HCEC 1CT (cell line): ENCODE measurements at regions not wholly inside any gene's neighbourhood (a gene's known extent, or its start where the extent isn't known, plus 50 kb on each side); places are given as distances from the start of the nearest gene placed in this dataset.

ENCODE experiments used
- DNase-seq: peaks from one replicate; pipeline ENCODE4 v3.0.0-alpha.2; 2017

DNA sequence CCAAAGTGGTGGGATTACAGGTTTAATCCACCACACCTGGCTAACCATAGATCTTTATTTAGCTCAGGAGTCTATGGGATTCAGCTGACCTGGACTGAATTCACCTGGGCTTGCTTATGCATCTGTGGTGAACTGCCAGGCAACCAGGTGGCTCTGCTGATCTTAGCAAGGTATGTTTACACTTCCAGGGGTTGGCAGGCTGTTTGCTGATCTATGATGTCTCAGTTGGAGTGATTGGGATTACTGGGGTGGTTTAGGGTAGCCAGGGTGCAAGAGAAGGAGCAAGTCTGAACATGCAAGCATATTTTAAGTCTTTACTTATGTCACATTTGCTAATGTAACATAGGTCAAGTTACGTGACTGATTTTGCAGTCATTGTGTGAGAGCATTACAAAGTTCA lies 63.6 kb upstream of the JAK2 start:
- DNase-seq = no peak

DNA sequence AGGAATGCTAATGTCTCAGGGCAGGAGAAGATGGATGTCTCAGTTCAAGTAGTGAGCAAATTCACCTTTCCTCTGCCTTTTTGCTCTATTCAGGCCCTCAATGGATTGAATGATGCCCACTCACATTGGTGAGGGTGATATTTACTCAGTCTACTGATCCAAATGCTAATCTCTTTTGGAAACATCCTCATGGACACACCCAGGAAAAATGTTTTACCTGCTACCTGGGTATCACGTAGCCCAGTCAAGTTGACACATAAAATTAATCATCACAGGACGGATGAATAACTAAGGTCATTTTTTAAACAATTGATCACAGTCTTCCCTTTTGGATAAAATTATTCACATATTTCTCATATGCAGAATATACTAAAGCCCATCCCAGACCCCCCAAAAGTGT lies 63.0 kb upstream of the JAK2 start:
- no peak for DNase-seq

DNA sequence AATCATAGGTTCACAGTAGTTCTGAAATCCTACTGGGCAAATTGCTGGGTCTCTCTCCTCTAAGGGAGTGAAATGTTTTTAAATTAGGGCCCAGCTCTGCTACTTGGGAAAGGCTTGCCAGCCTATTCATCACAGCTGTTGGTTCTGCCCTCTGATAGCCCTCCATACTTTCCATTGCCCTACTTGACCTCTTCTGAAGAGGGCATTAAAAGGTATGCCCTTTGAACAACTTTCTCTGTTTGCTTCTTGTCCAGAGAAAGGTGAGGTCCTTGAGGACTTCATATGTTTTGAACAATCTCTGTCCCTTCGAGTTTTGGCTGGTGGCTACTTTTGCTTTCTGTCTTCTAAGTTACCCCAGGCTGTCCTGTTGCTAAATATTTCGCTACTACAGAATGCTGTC lies 62.3 kb upstream of the JAK2 start:
- DNase-seq = no peak

DNA sequence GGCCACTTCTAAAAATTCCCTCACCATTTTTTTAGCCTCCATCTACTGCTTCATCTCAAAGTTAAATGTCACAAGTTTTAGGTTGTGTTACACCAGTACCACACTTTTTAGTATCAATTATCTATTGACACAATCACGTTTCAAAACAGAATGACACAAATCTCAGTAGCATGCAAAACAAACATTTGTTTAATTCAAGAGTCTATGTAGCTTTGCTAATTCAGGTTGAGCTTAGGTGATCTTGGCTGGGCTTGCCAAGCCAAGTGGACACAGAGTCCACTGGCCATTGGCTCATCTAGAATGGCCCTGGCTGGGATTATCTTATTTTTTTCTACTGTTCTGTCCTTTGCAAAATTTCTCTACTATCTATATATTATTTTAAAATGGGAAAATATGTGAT lies 61.9 kb upstream of the JAK2 start:
- DNase-seq = no peak

DNA sequence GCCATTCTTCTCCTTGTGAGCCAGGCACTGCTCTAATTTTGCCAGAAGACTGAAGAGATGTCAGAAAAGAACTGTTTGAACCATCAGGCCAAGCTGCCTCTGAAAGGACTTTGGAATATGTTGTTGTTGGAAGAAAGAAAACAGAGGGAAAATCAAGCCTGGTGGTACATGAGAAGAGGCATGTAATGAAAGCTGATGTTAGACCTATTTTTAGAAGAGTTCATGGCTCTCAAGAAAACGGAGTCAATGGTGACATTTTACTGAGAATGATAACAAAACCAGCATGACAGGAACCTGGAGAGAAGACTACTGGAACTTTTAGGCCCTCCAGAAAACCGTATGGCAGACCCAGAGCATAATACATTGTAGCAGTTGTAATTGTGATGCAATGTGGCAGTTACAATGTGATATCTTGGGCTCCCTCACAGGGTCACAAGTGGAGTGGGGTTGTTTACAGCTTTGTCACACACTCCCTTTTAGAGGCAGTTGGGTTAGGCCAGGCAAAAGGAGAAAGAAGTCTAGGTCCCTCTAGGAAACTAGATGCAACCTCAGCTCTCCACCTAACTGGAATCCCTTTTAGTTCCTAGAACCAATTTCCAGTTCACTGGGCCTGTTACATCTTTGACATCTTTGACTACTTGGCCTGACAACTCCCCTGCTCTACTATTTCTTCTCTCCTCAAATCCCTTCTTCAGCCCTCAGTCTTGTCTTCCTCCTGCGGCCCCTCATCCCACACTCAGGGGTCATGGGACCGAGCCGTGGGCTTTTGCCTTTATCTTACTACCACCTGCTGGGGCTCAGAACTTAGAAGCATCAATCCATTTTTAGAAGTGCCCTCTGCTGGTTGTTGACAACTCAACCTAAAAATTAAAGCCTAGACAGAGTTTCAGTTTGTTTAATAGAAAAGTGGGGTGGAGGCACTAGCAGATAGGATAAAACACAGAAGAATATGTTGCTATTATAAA lies 61.2 kb upstream of the JAK2 start:
- DNase-seq = peak; percentile 58

DNA sequence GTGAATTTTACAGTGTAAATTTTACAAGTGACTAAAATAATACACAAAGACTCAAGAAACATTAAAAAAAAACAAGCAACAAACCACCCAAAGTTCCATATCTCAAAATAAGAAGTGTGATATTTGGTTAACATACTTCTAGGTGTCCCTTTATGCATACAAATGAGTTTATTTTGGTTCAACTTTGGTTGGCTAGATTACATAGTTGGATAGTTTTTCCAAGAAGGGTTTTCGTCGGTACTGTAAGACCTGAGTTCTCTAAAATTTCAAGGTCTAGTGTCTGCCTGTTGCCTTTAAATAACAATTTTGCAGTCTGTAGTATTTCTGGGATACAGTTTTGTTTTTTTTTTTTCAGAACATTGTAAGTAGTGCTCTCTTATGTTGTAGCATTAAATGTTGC lies 58.8 kb upstream of the JAK2 start:
- no peak for DNase-seq

DNA sequence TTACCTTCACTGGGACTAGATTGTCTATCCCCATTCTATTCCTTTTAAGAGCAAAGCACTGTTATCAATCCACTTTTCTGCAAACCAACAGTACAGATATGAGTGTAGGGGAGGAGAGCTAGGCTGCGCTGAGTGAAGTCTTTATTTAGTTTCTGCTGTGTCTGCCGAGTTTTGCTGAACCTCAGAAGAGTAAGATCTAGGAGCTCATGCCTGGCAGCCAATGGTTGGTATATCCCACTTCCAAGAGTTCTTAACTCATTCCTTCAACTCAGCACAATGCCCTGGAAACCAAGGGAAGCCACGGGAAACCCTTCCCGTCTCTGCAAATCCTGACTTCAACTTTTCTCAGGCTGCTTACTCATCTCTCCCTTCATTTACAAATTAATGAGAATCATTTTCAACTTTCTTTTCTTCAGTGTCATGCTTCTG lies 58.0 kb upstream of the JAK2 start:
- DNase-seq = no peak

DNA sequence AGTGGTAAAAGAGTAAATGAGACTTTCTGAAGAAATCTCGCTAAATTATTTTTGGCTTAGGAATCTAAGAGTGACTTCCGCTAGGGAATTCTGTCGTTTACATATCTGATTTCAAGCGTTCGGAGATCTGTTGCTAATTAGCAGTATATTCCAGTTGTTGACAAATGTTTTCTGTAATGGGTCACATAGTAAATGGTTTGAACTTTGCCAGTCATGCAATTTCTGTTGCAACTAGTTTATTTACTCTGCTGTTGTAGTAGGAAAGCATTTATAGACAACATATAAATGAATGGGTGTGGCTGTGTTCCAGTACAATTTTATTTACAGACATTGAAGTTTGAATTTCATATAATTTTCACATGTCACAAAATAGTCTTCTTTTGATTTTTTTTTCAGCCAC lies 57.4 kb upstream of the JAK2 start:
- DNase-seq = no peak

DNA sequence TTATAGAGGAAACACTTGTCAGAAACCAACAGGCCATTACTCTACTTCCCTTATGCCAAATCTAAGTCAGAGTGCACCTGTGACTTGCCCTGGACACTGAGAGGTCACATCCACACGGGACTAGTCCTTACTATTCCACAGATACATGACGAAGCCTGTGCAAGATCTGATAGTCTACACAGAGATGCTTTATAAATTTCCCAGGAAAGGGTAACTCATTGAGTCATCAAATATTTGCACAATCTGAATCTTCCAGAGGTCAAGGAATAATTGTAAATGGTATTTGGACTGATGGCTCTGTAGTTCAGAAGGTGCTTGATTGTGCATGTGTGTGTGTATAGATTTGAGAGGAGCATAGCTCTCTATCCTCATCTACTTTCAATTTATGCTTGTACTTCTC lies 55.2 kb upstream of the JAK2 start:
- peak; percentile 29 for DNase-seq

DNA sequence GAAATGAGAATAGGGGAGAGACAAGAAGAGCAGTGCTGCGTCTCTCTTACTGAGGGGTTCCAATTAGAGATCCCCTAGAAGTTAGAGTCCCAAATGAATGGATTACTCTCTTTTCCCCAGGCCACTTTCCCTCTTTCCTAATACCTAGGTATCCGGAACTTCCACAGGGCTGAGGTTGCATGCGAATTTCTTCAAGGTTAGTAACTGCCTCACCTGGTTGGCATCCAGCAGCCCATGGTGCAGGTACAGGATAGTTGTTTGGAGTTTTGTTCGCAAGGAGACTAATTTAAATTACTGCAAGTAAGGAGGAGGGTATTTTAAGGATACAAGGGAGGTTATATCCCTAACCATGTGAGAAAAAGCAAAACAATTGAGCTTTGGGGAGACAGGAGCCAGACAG lies 52.4 kb upstream of the JAK2 start:
- no peak for DNase-seq

DNA sequence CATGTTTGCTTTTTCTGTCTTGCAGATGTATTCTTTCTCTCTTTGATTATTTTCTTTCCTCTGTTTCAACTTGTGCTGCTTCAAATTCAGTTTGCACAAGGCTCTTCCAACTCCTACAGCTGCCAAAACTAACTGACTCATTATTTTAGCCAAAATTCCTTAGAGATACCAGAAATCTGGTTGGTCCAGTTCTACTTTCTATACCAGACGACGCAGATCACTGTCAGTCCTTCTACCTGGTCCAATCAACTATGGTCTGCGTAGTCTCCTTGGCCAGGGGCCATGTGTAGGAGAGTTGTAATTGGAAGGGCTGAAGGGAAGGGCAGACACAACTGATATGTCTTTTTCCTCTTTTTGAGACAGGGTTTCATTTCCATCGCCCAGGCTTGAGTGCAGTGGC lies 51.9 kb upstream of the JAK2 start:
- DNase-seq = no peak

DNA sequence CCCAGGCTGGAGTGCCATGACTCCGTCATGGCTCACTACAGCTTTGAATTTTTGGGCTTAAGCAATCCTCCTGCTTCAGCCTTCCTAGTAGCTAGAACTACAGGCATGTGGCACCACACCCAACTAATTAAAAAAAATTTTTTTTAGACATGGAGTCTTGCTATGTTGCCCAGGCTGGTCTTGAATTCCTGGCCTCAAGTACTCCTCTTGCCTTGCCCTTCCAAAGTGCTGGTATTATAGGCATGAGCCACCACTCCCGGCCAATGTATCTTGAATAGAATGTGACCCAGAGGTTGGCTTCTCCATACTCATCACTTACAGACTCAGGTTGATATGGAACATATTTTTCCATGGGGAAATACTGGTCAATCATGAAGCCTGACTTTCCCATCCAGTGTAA lies 51.2 kb upstream of the JAK2 start:
- DNase-seq = no peak

DNA sequence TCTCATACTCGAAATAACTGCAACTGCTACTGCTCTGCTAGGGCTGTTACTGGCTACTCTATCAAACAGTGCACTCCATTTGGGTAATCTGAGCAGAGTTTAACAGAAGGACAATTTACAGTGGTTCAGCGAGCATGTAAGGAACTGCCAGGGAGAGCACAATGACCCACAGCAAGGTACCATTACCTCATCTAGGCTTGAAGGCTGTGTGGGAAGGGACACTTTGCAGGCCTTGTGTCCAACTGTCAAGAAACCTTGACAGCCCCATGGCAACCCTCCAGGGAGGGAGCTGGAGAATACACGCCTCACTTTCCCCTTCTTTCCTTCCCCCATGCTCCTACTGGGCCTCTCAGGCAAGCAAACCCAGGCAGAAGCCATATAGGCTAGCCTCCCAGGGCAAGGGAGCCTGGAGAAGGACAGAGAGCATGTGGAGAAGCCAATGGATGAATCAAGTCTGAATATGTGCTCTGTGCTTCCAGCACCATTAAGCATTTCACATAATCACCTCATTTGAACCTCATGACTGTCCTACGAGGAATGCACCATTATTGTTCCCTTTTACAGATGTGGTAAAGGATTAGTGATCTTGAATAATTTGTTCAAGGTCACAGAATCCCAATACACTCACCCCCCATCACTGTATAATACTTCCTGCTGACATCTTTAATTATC lies 49.9 kb upstream of the JAK2 start:
- DNase-seq = peak; percentile 55
